HepG2 (cell line): ENCODE measurements at regions not wholly inside any gene's neighbourhood (a gene's known extent, or its start where the extent isn't known, plus 50 kb on each side); places are given as distances from the start of the nearest gene placed in this dataset.

Source experiments
- ATF6 ChIP-seq: sonication (generic); formaldehyde crosslinking; conservative IDR thresholded peaks from 2 replicates; pipeline ENCODE4 v1.4.0; 2020; ENCODE audit warnings: missing genetic modification reagents
- CTCF ChIP-seq: sonication (generic); formaldehyde crosslinking; IDR thresholded peaks from 2 replicates; pipeline ENCODE4 v1.5.0; 2020; ENCODE audit warnings: mild to moderate bottlenecking, missing genetic modification reagents, moderate library complexity
- E2F5 ChIP-seq: sonication (generic); formaldehyde crosslinking; conservative IDR thresholded peaks from 2 replicates; pipeline ENCODE4 v1.4.0; 2020; ENCODE audit warnings: missing genetic modification reagents
- ESRRA ChIP-seq: sonication (generic); formaldehyde crosslinking; IDR thresholded peaks from 2 replicates; pipeline ENCODE4 v1.5.1; 2020; ENCODE audit warnings: mild to moderate bottlenecking, low read depth, missing genetic modification reagents
- EZH2 ChIP-seq: conservative IDR thresholded peaks from 2 replicates; pipeline ENCODE4 v1.6.1; 2012; ENCODE audit warnings: mild to moderate bottlenecking, low read depth, low read length, moderate library complexity
- MBNL3 ChIP-seq: fragments of 250-450 bp; sonication (Bioruptor Pico); conservative IDR thresholded peaks from 2 replicates; pipeline ENCODE4 v1.8.0; 2022; ENCODE audit warnings: mild to moderate bottlenecking, inconsistent platforms
- PRMT3 ChIP-seq: sonication (generic); formaldehyde crosslinking; IDR thresholded peaks from 2 replicates; pipeline ENCODE4 v1.8.1; 2022; ENCODE audit warnings: low read depth, mild to moderate bottlenecking, moderate library complexity, missing genetic modification reagents, borderline replicate concordance
- RAD21 ChIP-seq: fragments of 450-650 bp; formaldehyde crosslinking; IDR thresholded peaks from 2 replicates; pipeline ENCODE4 v1.5.0; 2020; ENCODE audit warnings: mild to moderate bottlenecking
- RBFOX2 ChIP-seq: fragments of 200-400 bp; formaldehyde crosslinking; IDR thresholded peaks from 2 replicates; pipeline ENCODE4 v1.6.1; 2017; ENCODE audit warnings: low read depth, mild to moderate bottlenecking, low read length
- RBM39 ChIP-seq: fragments of 200-400 bp; formaldehyde crosslinking; IDR thresholded peaks from one replicate; pipeline ENCODE4 v1.6.1; 2018; ENCODE audit warnings: antibody characterized with exemption, mild to moderate bottlenecking, low read depth, low read length; ENCODE audit not compliant: poor library complexity, severe bottlenecking
- SP5 ChIP-seq: IDR thresholded peaks from 2 replicates; pipeline ENCODE4 v1.6.1; 2016; ENCODE audit warnings: low read depth, borderline replicate concordance
- ZNF136 ChIP-seq: sonication (generic); formaldehyde crosslinking; IDR thresholded peaks from 2 replicates; pipeline ENCODE4 v1.8.1; 2022; ENCODE audit warnings: low read depth, mild to moderate bottlenecking, moderate library complexity, missing genetic modification reagents
- ZSCAN9 ChIP-seq: IDR thresholded peaks from 2 replicates; pipeline ENCODE4 v1.6.1; 2016; ENCODE audit warnings: borderline replicate concordance

DNA sequence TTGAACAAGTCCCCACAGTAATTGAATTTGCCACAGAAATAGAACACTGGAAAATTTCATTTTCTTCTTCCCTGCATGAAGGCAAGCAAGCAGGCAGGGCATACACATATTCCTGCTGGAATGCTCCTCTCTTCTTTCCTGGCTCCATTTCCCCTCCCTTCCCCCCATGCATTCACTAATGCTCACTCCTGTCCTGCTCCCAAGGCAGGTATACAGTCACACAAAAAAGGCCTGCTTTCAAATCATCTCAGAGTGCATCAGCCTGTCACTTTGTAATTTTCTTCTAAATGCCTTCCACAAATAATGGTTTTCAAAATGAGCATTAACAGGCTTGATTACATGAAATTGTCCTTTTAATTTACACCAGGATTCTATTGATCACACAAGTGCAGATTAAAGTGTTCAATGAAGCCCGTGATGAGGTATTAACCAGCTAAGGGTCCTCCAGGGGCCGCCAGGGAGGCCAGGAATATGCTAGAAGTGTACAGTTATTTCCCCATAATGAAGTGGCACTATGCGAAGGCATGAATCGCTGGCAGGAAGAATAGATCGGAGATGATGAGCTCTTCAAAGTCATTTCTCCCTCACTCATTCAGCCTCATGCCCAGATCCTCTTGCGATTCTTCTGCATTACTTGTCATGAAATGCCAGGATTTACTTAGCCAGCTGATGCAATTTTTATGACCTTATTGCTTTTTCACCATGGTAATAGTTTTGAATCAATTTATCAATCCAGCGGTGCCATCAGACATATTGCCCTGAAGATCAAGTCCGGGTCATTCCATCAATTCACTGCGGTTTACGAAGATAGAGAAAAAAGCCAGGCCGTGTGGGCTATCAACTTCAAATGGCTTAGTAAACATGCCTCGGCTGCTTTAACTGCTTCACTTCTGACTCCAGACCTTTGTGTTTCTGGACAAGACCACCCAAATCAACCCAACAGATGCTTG lies 243.5 kb downstream of the GPAT3 start:
- TF ChIP-seq ESRRA (CRISPR knock-in tag) (no peak), CTCF (no peak), SP5 (CRISPR knock-in tag) (no peak), MBNL3 (CRISPR knock-in tag) (no peak), E2F5 (no peak), ZSCAN9 (CRISPR knock-in tag) (no peak), ATF6 (CRISPR knock-in tag) (no peak), RBFOX2 (no peak), RBM39 (no peak), ZNF136 (CRISPR knock-in tag) (no peak), EZH2 (no peak), PRMT3 (CRISPR knock-in tag) (no peak), RAD21 (CRISPR knock-in tag) (no peak)
